Activated T-cell treated with anti-CD3 and anti-CD28 coated beads, Interleukin-2, amount 50 U/mL, for 24 hours (primary cell): ENCODE measurements at regions not wholly inside any gene's neighbourhood (a gene's known extent, or its start where the extent isn't known, plus 50 kb on each side); places are given as distances from the start of the nearest gene placed in this dataset.
A peak's percentile ranks its signal among the peaks of the same experiment; 100 is the strongest.
"Not testable (repeated sequence)": the region's sequence is repeated elsewhere in the genome, so short reads cannot be mapped to it uniquely, and the experiment has no call there.

Experiments used
- DNase-seq: peaks from one replicate; pipeline ENCODE4 v3.0.0-alpha.2; 2020
- H3K27ac Mint-ChIP-seq: 2 replicates; pipeline ENCODE4 v1.8.0; 2020; ENCODE audit warnings: mild to moderate bottlenecking, mixed read lengths
- H3K27me3 Mint-ChIP-seq: 2 replicates; pipeline ENCODE4 v1.8.0; 2020; ENCODE audit warnings: mixed read lengths
- H3K36me3 Mint-ChIP-seq: 2 replicates; pipeline ENCODE4 v1.8.0; 2020; ENCODE audit warnings: low read depth, mixed read lengths
- H3K4me1 Mint-ChIP-seq: 2 replicates; pipeline ENCODE4 v1.8.0; 2020; ENCODE audit warnings: low read depth, mixed read lengths
- H3K4me3 Mint-ChIP-seq: 2 replicates; pipeline ENCODE4 v1.8.0; 2020; ENCODE audit warnings: mild to moderate bottlenecking, moderate library complexity, mixed read lengths
- H3K9me3 Mint-ChIP-seq: 2 replicates; pipeline ENCODE4 v1.8.0; 2020; ENCODE audit warnings: mixed read lengths

- Mint-ChIP-seq H3K4me1 (peaks cover 44% of the 10 kb centered on the region), H3K9me3 (peaks cover 23% of the 10 kb centered on the region)
- not testable (repeated sequence) for H3K36me3 Mint-ChIP-seq, H3K4me3 Mint-ChIP-seq, H3K27me3 Mint-ChIP-seq, H3K27ac Mint-ChIP-seq, DNase-seq
These were observed 344.3 kb downstream of the PTTG2 start for GRCh38 chr4:38304460-38304859.

DNA sequence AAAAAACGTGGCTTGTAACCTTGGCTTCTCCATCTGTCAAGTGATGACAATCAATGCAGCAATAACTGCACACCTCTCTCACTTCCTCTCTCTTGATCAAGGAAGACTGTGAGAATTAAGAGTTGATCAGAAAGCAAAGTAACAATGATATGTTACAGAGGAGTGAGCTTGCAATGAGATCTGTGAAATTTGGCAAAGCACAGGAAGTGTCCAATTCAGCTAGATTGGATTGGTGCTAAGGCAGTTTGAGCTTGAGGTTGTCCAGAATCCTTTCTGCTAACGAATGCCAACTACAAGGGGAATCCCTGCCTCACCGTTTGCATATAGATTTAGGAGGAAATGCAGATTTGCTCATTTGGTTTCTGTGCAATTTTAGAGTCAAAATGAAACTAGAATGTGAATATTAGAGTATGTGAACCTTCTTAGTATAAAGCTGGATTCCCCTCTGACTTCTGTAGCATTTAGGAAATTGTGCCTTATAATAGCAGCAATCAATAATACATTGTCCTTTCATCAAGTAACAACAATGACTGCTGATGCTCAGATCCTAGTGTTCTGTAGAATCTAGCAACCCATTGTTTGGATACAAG is 346.4 kb downstream of the PTTG2 start:
- Mint-ChIP-seq H3K4me1 (peaks cover 65% of the 10 kb centered on the region), H3K27ac (peak overlapping the region; percentile 92), H3K36me3 (peaks cover 4% of the 10 kb centered on the region), H3K9me3 (peaks cover 18% of the 10 kb centered on the region), H3K4me3 (peak overlapping the region; percentile 56), H3K27me3 (peaks cover 3% of the 10 kb centered on the region)
- DNase-seq: no peak

DNA sequence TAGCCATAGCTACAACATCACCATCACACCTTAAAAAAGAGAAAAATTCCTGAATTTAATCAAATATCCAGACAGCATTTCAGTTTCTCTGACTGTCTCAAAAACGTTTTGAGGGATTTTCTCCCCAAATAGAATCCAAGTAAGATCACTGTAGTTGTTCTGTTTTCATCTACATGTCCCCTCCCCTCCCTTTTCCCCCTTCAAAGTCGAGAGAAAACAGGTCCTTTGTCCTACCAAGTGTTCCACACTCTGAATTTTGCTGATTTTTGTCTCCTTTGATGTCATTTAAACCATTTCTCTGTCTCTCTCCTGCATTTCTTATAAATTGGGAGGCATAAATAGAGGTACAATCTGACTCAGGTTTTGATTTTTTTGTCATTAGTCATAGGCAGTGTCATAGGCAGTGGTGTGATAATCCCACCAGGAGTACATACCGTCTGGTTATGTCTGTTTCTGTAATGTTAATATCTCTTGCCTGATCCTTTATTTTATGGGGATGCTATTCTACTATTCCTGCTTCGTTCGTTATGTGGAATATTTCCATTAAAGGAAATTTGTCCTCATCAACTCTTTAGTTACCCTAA is 348.6 kb downstream of the PTTG2 start:
- H3K9me3 Mint-ChIP-seq: peaks cover 7% of the 10 kb centered on the region
- peaks cover 10% of the 10 kb centered on the region for H3K27me3 Mint-ChIP-seq
- DNase-seq: no peak
- no peak overlapping the region for H3K4me3 Mint-ChIP-seq
- H3K4me1 Mint-ChIP-seq: peaks cover 73% of the 10 kb centered on the region
- no peaks in the 10 kb centered on the region for H3K36me3 Mint-ChIP-seq
- H3K27ac Mint-ChIP-seq: peak overlapping the region; percentile 93

GRCh38 chr4:38309471-38309870 is 349.3 kb downstream of the PTTG2 start:
- Mint-ChIP-seq H3K4me1 (peaks cover 77% of the 10 kb centered on the region), H3K9me3 (peaks cover 4% of the 10 kb centered on the region), H3K27me3 (peaks cover 11% of the 10 kb centered on the region), H3K27ac (peak overlapping the region; percentile 93), H3K4me3 (no peak overlapping the region), H3K36me3 (no peaks in the 10 kb centered on the region)
- DNase-seq: no peak

GRCh38 chr4:38310446-38311043 is 350.3 kb downstream of the PTTG2 start:
- peaks cover 75% of the 10 kb centered on the region for H3K4me1 Mint-ChIP-seq
- no peaks in the 10 kb centered on the region for H3K36me3 Mint-ChIP-seq
- peaks cover 3% of the 10 kb centered on the region for H3K9me3 Mint-ChIP-seq
- peaks cover 7% of the 10 kb centered on the region for H3K27me3 Mint-ChIP-seq
- peak overlapping the region; percentile 93 for H3K27ac Mint-ChIP-seq
- H3K4me3 Mint-ChIP-seq: peak overlapping the region; percentile 42
- DNase-seq: peak; percentile 74

DNA sequence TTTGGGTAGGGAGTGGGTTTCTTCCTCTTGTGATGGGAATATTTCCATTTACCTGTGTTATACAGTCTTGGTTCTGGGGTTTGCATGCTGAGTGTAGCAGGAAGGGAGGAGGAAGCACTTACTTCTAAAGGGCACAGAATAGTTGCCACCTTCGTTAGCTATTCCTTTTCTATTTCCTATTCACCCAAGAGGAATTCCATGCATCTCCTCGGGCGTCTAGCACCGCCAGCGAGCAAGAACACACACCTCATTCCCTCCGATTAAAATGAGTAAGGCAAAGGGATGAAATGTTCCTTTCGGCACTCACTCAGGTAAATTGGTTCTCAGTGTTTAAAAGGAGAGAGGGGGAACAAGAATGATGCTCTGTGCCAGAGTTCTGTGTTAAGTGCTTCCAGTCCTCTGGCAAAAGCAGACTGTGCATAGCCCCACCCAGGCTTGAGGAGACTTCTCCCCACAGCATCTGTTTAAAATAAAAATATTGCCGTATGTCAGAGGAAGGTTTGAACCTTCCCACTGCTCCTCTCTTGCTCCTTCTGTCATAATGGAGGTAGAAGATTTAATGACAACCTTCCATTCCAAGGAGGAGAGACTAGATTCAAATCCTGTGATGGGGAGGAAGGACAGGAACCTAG is 351.4 kb downstream of the PTTG2 start:
- H3K36me3 Mint-ChIP-seq: no peaks in the 10 kb centered on the region
- peaks cover 3% of the 10 kb centered on the region for H3K9me3 Mint-ChIP-seq
- H3K4me3 Mint-ChIP-seq: no peak overlapping the region
- peaks cover 65% of the 10 kb centered on the region for H3K4me1 Mint-ChIP-seq
- H3K27me3 Mint-ChIP-seq: peaks cover 7% of the 10 kb centered on the region
- no peak for DNase-seq
- peak overlapping the region; percentile 93 for H3K27ac Mint-ChIP-seq

GRCh38 chr4:38313175-38313574 is 350.8 kb upstream of the KLF3 start:
- peaks cover 7% of the 10 kb centered on the region for H3K27me3 Mint-ChIP-seq
- no peak for DNase-seq
- no peak overlapping the region for H3K27ac Mint-ChIP-seq
- peaks cover 3% of the 10 kb centered on the region for H3K9me3 Mint-ChIP-seq
- H3K36me3 Mint-ChIP-seq: no peaks in the 10 kb centered on the region
- peaks cover 52% of the 10 kb centered on the region for H3K4me1 Mint-ChIP-seq
- H3K4me3 Mint-ChIP-seq: no peak overlapping the region

DNA sequence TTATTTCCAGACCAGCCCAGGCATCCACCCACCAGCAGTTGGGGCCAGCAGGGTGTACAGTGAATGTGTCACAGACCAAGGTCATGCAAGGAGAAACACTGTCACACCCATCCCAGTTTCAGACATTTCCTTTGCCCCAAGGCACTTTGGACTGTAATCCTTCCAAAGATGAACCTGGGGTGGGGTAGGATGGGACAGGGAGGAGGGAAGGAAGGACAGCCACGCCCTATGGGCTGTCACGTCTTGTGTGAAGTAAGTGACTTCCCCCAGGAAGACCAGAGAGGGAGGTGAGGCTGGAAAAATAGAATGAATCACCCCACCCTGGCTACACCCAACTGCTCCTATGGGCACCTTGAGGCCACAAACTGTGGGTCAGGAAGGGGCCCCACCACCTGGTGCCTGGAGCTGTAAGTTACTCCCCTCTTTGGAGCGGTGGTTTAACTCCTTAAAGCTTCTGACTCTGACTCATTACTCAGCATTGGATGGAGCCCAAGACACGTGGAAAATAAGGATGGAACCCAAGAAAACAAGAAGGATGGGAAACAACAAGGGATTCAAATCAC is 349.9 kb upstream of the KLF3 start:
- H3K9me3 Mint-ChIP-seq: peaks cover 3% of the 10 kb centered on the region
- peaks cover 52% of the 10 kb centered on the region for H3K4me1 Mint-ChIP-seq
- DNase-seq: no peak

GRCh38 chr4:38314663-38315062 is 349.3 kb upstream of the KLF3 start:
- DNase-seq: no peak
- no peaks in the 10 kb centered on the region for H3K36me3 Mint-ChIP-seq
- H3K4me3 Mint-ChIP-seq: no peak overlapping the region
- H3K9me3 Mint-ChIP-seq: peaks cover 3% of the 10 kb centered on the region
- peaks cover 7% of the 10 kb centered on the region for H3K27me3 Mint-ChIP-seq
- peaks cover 52% of the 10 kb centered on the region for H3K4me1 Mint-ChIP-seq
- H3K27ac Mint-ChIP-seq: no peak overlapping the region

More for the DNA sequence above, 349.9 kb upstream of the KLF3 start:
- Mint-ChIP-seq H3K27me3 (peaks cover 7% of the 10 kb centered on the region), H3K27ac (no peak overlapping the region), H3K4me3 (no peak overlapping the region), H3K36me3 (no peaks in the 10 kb centered on the region)

DNA sequence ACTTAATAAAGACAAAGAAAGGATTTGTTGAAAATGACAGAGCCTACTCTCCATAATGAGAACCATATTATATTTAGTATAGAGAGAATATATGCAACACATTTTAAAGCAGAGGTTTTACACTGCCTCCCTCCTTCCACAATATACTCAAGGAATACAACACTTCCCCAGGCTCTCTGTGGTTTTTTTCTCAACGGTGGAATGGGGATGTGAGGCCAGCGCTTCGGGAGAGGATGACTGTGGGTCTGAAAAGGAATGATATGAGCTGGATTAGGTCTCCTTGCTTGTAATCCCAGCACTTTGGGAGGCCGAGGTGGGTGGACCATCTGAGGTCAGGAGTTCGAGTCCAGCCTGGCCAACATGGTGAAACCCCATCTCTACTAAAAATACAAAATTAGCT is 348.7 kb upstream of the KLF3 start:
- Mint-ChIP-seq H3K27ac (no peak overlapping the region), H3K9me3 (peaks cover 3% of the 10 kb centered on the region), H3K27me3 (peaks cover 7% of the 10 kb centered on the region), H3K4me1 (peaks cover 52% of the 10 kb centered on the region), H3K36me3 (no peaks in the 10 kb centered on the region), H3K4me3 (no peak overlapping the region)
- DNase-seq: no peak

DNA sequence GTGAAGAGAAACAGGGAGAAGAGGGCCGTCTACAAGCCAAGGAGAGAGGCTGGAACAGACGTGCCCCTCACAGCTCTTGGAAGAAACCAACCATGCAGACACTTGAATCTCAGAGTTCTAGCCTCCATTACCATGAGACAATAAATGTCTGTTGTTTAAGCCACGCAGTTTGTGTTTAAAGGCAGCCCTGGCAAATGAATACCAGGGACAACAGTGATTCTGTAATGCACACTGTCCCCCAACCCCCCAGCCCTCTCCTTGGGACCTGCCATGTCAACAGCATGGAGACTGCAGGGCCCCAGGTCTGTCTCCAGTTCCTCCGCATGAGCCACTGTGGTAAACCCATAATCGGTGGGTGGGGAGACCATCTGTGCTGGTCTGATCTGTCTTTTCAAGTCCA is 348.0 kb upstream of the KLF3 start:
- no peak for DNase-seq
- Mint-ChIP-seq H3K4me1 (peaks cover 52% of the 10 kb centered on the region), H3K36me3 (no peaks in the 10 kb centered on the region), H3K4me3 (no peak overlapping the region), H3K9me3 (peaks cover 3% of the 10 kb centered on the region), H3K27ac (no peak overlapping the region), H3K27me3 (peaks cover 7% of the 10 kb centered on the region)

GRCh38 chr4:38317041-38317674 is 346.8 kb upstream of the KLF3 start:
- no peak for DNase-seq
- H3K27ac Mint-ChIP-seq: no peak overlapping the region
- peaks cover 48% of the 10 kb centered on the region for H3K4me1 Mint-ChIP-seq
- H3K4me3 Mint-ChIP-seq: no peak overlapping the region
- H3K36me3 Mint-ChIP-seq: no peaks in the 10 kb centered on the region
- H3K27me3 Mint-ChIP-seq: peaks cover 5% of the 10 kb centered on the region
- peaks cover 2% of the 10 kb centered on the region for H3K9me3 Mint-ChIP-seq

DNA sequence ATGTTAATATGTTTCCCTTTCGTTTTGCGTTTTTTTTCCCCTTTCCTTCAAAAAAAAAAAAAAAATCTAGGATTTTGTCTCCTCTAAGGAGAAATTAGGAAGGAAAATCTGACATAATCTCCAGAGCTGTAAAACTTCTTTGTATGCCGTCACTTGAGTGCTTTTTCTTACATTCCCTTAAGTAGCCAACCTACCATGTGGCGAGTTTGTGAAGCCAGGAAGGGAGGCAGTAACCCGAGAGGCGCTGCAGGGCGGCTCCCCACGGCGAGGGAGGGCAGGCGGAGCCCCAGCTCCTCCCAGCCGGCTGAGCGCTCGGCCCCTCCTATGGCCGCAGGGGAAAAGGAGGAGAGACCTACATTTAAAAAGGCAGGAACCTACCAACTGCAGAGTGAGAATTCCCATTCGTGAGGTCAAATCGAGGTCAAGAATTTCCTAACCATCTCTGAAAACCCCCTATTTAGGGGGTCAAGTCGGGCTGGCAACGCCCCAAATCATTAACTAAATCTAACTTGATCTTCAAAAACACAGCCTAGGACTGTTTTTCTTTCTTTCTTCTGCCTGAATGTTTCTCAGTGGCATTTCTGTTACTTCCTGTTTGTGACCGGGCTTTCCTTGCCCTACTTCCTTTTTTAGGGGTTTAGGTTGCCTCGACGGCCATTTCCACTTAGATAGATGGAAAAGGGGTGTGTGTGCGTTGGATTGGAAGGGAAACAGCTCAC is 345.1 kb upstream of the KLF3 start:
- peak overlapping the region; percentile 91 for H3K27ac Mint-ChIP-seq
- peak; percentile 74 for DNase-seq
- H3K4me3 Mint-ChIP-seq: peak overlapping the region; percentile 70
- H3K36me3 Mint-ChIP-seq: no peaks in the 10 kb centered on the region
- H3K27me3 Mint-ChIP-seq: peaks cover under 1% of the 10 kb centered on the region
- peaks cover 52% of the 10 kb centered on the region for H3K4me1 Mint-ChIP-seq
- no peaks in the 10 kb centered on the region for H3K9me3 Mint-ChIP-seq
